Hematopoietic multipotent progenitor cell treated with erythropoietin and hydrocortisone succinate and interleukin-3 and kit ligand, for 15 days (in vitro differentiated cells): ENCODE measurements at regions not wholly inside any gene's neighbourhood (a gene's known extent, or its start where the extent isn't known, plus 50 kb on each side); places are given as distances from the start of the nearest gene placed in this dataset.
A peak's percentile ranks its signal among the peaks of the same experiment; 100 is the strongest.
"Not testable (repeated sequence)": the region's sequence is repeated elsewhere in the genome, so short reads cannot be mapped to it uniquely, and the experiment has no call there.

Experiments
- DNase-seq: peaks from one replicate; pipeline ENCODE4 v3.0.0-alpha.2; 2015; ENCODE audit warnings: low spot score

DNA sequence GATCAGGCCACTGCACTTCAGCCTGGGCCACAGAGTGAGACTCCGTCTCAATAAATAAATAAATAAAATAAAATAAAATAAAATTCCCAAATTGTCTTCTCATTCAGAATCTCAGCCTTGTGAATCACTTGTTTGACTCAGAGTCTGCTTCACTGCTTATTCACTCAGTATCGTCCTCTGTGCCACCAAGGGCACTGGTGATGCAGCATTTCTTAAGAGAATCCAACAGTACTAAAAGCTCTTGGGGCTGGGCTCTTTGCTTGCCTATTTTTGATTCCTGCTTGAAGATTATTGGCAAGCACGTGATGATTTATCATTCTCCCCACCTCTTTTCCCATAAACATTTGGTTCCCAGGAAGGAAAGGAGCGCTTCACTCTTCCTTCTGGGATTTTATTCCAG, 54.8 kb upstream of the HMGB1 start:
- no peak for DNase-seq

DNA sequence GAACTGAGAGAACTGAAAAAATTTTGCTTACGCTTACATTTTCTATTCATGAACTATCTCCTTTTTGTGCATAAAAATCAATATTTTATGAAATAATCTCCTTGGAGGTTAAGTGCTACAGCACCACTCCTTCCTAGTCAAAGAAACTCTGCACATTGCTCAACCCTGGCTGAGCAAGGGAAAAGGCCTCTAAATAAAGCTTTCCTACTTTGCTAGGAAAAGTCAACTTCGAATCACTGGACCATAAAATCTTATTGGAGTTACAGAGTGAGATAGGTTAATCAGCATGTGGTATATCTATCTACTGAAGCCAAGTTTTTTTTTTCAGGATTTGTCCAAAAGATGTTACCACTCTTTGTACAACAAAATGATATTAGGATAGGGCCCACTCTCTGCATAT, 57.5 kb upstream of the HMGB1 start:
- no peak for DNase-seq

DNA sequence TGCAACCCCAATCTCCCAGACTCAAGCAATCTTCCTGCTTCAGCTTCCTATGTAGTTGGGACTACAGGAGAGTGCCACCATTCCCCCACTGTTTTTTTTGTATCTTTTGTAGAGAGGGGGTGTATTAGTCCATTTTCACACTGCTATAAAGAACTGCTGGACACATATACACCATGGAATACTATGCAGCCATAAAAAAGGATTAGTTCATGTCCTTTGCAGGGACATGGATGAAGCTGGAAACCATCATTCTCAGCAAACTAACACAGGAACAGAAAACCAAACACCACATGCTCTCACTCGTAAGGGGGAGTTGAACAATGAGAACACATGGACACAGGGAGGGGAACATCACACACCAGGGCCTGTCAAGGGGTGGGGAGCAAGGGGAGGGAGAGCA, 58.1 kb upstream of the HMGB1 start:
- DNase-seq = not testable (repeated sequence)

DNA sequence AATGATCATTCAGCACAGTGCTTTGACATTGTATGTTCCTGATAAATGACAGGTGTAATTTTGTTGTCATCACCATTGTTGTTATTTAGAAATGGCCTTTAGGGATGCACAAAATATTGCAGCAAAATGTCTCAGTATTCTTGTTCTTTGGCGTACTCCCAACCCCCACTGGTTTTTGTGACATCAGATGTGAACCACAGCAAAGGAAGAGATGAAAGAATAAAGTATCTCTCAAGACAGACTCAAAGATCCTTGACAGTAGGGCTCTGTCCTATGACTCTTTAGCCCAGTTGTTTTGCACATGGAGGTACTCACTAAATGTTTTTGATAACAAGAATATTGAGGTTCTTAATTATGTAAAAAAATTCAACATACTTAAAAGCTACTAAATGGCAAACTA, 59.5 kb upstream of the HMGB1 start:
- not testable (repeated sequence) for DNase-seq

DNA sequence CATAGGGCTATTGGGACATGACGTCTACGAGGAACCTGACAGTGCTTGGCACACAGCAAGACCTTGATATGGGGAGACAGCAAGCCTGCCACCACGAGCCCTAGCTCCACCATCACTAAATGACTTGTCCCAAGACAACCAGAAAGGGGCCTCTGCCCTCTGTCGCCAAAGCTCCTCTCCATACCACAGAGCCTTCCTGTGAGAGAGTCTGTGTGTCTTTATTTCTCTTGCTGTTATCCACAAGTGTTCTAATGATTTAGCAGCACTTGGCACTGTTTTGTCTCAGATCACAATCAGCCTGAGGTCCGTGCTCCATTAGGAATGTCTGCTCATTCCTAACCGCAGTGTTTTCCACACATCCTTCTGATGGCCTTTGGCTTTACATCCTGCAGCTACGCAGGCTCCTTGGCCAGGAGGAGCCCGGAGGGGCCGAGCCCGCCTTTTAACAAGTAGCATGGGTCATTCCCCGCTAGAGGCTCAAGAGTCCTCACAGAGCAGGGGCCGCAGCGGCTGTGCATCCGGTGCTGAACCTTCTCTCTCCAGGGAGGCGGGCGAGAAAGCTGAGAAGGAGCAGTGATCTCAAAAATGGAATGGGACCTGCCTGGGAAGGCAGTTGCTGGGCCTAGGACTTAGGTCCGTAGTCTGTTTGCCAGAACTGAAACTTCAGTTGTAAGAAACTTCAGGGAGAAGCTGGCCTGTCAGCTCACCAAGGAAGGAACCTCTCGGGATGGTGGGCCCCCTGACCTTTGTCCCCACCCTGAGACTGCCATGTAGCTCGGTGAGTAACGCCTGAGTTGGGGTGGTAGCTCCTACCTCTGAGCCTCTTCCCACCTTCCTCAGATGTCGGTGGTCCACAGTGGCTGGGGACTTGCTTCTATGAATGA, 61.1 kb upstream of the HMGB1 start:
- DNase-seq = no peak

DNA sequence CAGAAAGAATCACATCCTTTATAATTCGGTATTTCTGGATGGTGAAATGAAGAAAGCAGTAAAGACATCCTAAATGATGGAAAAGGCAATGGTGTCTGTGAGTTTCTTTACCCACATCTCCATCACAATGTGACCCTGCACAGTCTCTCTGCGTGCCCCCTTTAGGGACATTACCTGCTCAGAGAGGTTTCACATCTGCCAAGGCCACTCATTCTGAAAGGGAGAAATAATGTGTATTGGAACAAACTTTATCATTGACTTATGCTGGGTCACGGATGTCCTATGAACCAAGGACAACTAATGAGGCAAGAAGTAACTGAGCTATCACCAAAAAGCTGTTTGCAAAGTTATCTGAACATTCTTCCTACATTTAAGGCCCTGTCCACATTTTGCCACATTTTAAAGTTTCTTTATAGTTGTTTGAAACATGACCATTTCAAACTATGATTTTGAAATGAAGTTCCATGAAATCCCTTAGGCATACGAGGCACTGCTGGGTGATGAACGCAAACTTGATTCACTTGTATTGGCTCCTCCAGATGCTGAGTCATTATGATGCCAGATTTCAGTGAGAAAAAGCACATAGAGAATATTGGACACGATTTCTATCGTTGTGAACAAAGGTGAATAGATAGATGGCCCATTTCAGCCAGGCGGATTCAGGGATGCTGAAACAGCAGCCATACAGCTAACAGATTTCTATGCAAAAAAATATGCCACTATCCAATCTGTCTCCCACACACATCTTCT, 63.5 kb upstream of the HMGB1 start:
- DNase-seq = no peak

GRCh38 chr13:30535046-30535445, 69.3 kb upstream of the HMGB1 start:
- DNase-seq = no peak

GRCh38 chr13:30545320-30545719, 72.4 kb upstream of the USPL1 start:
- no peak for DNase-seq

DNA sequence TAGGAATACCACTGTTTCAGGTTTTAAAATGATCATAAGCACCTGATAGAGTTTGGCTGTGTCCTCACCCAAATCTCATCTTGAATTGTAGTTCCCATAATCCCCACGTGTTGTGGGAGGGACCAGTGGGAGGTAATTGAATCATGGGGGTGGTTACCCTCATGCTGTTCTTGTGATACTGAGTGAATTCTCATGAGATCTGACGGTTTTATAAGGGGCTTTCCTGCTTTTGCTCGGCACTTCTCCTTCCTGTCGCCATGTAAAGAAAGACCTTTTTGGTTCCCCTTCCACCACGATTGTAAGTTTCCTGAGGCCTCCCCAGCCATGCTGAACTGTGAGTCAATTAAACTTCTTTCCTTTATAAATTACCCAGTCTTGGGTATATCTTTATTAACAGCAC, 69.7 kb upstream of the USPL1 start:
- not testable (repeated sequence) for DNase-seq

DNA sequence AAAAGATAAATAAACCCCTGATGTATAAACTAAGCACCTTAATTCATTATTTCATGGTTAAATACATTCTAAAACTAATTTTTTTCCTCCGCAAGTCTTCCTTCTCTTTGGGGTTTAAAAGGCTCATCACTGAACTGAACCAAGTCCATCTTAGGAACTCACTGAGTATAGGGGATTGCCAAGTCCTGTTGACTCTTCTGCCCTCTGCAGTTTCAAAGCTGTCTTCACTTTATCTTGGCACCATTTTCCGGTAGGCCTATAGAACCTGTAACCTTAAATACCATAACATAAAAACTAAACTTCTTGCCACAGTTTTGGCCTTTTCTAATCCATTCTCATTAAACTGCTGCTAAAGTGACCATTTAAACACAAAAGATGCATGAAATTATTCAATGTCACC, 66.5 kb upstream of the USPL1 start:
- peak; percentile 53 for DNase-seq

DNA sequence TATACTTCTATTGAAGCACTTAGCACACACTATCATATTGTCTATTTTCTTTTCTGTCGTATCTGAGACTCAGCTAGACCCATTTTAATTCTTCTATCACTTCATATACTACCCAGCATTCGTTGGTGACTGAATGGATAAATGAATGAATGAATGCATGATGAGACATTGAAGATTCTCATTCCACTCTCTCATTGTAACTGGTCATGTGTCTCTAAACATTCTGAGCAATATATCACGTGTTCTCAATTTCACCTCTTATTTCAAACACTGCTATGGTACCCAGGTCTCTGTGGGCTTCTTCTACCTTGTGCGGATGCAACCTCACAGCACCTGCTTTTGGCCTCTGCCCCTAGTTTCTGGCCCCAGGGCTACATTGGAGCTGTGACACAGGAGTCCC, 65.2 kb upstream of the USPL1 start:
- DNase-seq = no peak

GRCh38 chr13:30559274-30559673, 58.4 kb upstream of the USPL1 start:
- no peak for DNase-seq

DNA sequence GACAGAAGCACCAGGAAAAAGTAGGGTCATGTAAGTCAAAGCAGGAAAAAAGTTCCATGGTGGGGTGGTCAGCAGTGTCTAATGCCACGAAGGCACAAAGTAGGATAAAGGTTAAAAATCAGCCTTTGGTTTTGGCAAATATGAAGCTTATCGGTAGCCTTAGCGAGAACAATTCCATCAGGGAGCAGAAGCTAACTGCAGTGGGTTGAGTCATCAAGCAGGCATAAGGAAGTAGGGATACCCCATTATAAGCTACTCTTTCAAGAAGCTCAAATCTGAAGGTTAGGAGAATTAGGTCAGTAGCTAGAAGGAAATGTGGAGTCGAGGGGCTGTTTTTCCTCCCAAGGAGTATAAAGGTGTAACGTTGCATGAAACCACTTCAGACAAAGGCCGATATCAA, 57.5 kb upstream of the USPL1 start:
- no peak for DNase-seq

- no peak for DNase-seq
Observed at GRCh38 chr13:30561511-30561910, 56.2 kb upstream of the USPL1 start.

GRCh38 chr13:30564489-30564888, 53.2 kb upstream of the USPL1 start:
- DNase-seq = no peak

DNA sequence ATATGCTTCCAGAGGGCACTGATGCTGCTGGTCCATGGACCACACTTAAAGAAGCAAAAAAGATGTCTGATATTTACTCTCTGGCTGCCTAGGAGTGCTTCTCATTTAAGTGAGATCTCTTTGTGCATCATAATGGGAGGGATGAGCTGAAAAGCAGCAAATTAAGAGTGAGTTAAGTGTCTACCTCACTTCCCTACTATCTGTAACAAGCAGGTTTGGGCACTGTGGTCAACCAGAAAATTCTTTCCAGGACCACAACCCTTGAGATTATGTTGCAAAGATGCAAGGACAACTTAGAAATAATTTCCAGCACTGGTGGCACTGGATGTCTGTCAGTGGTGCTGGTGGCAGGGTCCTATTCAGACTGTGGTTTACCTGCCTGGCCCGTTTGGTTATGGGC, 52.1 kb upstream of the USPL1 start:
- no peak for DNase-seq

GRCh38 chr13:30567072-30567471, 50.6 kb upstream of the USPL1 start:
- no peak for DNase-seq
